DMS53 treated with DMSO at 0.1 percent for 48 hours (cell line): ENCODE measurements at regions not wholly inside any gene's neighbourhood (a gene's known extent, or its start where the extent isn't known, plus 50 kb on each side); places are given as distances from the start of the nearest gene placed in this dataset.

Experiments
- DNase-seq: peaks from one replicate; lab custom pipeline; 2025; ENCODE audit not compliant: unreplicated experiment; lab: John Stamatoyannopoulos, UW

DNA sequence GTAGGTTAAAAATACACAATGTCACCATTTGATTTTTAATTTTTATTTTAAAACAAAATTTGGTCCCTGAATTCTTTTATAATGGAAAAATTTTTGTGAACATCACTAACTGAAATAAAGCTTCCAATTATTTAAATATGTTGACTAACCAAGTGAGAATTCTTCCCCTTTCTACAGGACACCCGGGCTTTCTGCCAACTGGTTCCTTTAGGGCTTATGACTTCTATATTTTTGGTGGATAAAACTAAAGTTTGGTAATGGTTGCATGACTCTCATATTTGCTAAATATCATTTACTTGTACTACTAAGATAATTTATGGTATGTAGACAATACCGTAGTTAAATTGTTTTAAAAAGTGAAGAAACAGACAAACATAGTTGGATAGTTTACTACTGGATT, 291.0 kb upstream of the DOK6 start:
- DNase-seq = no peak

DNA sequence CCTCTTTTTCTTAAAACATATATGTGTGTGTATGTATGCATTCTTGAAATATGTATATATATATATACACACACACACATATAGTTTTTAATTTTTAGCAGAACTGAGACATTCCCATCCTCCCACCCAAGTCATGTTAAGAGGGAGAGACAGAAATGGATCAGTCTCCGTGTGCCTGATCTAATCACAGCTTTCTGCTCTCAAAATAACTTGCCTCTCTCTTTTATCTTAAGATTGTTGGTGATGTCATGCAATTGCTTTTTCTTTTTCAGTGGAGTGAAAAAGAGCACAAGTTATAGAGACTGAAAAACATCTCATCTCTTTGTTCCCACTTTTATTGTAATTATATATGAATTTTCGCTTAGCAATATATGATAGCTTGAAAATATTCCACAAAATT, 279.9 kb upstream of the DOK6 start:
- DNase-seq = no peak

DNA sequence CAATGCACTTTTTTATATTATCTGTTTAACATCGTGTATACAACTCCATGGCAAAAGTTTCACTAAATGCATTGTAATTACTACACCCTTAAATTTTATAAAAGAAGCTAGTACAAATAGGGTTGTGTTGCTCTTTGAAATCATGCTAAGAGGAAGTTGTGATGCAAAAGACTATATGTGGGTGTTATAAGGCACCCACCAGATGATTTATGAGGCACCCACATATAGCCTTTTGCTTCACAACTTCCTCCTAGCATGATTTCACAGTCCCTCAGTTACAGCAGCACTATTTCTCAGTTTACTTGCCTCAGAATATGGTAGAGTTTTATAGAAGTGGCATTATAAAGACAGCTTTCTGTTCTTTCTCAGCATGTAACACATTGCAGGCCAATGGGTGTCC, 277.3 kb upstream of the DOK6 start:
- no peak for DNase-seq

DNA sequence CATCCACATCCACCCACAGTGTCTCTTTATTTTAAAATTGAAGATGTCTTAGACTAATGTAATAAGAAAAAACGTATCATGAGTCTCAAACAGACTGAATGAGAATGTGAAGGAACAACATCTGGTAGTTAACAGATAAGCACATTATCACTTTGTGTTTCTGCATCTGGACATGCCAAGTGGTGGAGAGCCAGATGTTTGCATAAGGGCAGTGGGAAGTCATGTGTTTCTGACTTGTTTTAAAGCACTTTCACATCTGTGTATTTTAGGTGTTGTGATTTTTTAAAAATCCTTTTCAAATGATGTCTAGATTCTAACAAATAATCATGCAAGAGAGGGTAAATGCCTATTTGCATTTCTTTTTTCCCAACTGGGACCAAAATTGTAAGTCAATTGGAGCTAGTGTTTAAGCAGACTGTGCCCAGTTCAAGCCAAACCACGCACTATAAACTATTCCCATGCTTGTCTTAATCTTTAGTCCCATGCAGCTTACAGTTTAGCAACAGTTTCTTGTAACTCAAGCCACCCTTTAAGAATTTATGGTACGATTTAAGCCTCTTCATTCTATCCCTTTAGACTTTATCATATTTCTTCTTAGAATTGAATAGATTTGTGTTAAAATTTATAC, 272.7 kb upstream of the DOK6 start:
- DNase-seq = no peak

DNA sequence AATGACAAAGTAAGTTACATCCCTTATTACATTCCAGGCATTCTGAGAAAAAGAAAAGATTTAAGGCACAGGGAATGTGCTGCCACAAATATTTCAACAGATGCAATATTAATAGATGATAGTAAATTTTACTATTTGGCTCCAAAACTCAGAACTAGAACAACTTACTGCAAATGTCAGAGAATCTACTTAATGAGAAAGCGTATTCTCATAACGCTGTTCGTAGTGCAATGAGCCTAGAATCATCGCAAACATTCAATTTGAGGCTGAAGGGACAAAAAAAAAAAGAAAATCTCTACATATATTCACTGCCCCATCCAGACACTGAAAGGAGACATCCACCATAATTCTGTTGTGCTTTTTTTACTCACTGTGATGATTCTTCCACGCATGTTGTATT, 272.1 kb upstream of the DOK6 start:
- DNase-seq = no peak

DNA sequence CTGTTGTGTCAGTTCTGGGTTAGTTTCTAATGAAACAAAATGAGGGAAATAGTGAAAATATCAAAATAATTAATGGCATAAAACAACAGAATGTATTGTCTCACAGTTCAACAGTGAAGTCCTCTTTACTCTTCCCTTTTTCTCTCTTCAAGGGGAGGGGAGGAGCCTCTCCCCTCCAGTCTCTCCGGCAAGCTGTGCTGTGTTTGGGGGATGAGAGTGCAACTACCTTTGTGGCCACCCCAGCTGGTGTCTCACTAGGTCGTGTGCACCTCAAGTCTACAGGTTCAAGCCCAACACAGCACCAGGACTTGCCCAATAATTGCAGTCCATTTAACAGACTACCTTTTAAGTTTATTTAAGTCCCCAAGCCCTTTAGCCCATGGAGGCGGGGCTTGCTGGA, 271.7 kb upstream of the DOK6 start:
- DNase-seq = no peak

DNA sequence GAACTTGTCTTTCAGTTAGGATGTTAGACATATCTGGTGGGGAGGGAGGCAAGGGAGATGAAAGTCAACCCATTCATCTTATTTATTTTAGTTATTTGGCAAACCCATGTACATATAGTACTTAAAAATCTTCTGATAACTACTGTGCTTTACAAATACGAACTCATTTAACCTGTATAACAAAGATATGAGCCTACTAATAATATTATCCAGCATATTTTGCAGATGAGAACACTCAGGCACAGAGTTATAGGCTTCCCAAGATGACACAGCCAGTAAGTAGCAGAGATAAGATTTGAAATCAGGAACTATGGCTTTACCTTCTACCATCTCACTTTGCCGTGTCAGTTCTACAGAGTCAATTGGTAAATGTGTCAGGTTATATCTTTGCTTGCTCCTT, 262.6 kb upstream of the DOK6 start:
- no peak for DNase-seq

DNA sequence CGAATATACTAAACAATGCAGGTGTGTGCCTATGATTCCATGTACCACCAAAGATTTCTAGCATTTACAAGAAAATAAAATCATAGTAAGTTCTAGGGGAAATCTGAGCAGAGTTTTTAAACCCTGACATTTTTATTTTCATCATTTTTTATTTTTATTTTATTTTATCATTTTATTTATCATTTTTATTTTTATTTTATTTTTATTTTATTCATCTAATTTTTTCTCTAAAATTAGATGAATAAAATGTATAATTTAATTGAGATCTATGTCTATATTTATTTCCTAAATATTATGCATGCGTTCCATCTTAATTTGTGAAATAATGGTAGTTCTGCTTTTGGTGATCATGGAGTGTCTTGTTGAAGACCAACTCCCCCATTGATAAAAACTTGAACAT, 257.6 kb upstream of the DOK6 start:
- no peak for DNase-seq

DNA sequence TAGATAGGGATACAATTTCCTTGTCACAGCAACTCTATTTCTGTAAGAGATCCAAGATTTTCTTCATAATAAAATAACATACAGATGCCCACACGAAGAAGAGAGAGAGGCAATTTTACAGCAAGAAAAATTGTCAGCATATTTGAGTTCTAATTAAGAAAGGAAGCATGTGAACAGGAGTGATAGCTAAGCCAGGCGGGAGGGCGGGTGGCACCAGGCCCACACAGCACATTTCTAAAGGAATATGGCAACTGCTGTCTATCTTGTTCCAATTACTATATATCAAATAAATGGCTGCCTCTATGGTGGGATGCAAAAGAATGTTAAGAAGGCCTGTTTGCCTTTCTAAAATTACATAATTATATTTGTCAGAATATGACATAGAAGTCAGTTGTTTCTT, 248.3 kb upstream of the DOK6 start:
- no peak for DNase-seq

GRCh38 chr18:69157906-69158305, 242.8 kb upstream of the DOK6 start:
- DNase-seq = no peak

DNA sequence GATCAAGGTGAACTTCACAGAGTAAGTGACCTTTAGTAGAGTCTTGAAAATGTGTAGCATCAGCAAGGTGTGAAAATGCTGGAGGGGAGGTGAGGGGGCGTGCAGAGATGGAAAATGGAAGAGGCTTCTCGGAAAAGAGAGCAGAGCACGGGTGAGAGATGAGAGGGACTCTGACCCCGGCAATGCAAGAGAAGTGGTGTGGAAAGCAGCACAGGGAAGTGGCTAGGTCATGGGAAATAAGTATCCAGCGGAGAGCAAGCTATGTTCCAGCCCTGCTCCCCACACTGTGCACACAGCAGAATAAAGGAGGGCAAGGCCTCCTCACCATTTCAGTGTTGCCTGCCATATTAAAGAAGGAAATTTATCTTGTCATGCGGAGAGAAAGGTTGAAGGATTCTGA, 241.7 kb upstream of the DOK6 start:
- DNase-seq = no peak

DNA sequence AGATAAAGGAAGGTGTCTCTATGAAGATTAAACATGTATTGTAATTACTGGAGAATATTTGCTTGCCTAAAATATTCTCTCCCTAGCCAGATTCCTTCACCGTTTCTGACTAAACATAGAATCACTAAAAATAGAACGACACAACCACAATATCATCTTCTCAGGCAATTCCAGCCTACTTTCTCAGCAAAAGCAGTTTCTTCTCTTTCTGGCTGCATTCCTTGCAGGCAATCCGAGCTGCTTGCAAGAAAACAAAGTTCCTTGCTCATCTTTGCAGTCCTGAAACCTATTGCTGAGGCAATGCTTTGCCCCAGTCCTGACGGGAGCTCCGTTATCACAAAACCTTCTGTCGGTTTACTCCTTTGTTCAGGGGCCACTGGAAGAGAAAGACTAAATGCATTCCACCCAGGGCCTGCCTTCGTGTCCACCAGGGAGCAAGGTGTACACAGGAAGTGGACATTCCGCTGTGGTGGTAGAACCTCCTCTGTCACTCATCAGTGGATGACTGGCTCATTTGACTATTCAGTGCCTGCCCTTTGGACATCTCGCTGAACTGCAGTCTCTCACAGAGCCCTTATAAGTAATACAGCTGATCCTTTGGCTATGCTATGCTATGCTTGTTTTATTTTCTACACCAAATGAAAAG, 239.2 kb upstream of the DOK6 start:
- DNase-seq = no peak

DNA sequence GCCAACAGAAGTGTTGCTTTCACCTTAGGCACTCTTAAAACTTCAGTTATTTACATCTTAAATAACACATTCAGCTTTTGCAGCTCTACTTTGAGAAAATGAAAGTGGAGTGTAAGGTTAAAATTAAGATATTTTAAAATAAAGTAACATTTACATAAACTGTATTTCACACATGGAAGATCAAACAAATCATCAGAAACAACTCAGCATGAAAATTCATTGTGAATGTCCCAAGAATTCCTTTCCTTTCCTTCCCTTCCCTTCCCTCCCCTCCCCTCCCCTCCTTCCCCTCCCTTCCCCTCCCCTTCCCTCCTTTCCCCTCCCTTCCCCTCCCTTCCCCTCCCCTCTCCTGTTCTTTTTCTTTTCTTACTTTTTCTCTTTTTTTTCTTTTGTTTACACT, 238.0 kb upstream of the DOK6 start:
- no peak for DNase-seq

DNA sequence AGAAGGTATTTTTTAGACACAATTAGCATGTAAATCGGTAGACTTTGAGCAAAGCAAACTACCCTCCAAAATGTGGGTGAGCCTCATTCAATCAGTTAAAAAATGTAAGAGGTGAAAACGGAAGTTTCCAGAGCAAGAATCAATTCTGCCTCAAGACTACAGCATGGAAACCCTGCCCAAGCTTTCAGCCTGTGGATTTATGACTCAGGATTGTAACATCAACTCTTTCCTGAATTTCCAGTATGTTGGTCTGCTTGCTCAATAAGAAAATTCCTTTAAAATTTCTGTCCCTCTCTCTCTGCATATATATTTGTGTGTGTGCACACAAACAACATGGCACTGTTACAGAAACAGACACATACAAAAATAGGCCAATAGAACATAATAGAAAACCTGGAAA, 228.6 kb upstream of the DOK6 start:
- no peak for DNase-seq

GRCh38 chr18:69175681-69176080, 225.0 kb upstream of the DOK6 start:
- DNase-seq = no peak

DNA sequence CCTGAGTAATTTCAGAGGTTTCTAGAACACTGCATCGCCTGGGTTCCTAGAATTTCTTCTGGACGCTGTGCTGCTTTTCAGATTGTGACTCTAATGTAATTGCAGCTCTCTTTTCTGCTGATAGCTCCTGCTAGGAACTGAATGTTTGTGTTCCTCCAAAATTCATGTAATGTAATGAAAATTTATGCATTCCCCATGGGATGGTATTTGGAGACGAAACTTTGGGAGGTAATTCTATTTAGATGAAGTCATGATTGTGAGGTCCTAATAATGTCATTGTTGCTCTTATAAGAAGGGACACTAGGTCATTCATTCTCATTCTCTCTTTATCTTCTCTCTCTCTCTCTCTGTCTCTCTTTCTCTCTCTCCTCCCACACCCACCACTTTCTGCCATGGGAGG, 223.9 kb upstream of the DOK6 start:
- no peak for DNase-seq

DNA sequence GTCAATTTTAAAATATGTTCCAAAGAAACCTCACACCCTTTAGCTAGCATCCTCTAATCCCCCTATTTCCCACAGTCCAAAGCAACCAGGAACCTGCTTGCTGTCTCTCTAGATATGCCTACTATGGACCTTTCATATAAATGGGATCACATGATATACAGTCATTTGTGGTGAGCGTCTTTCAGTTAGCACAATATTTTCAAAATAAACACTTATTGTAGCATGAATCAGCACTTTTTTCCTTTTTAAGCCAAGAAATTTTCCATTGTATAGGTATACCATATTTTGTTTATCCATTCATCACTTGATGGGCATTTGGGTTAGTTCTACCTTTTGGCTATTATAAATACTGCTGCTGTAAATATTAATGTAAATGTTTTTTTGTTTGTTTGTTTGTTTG, 223.0 kb upstream of the DOK6 start:
- peak; percentile 8 for DNase-seq

DNA sequence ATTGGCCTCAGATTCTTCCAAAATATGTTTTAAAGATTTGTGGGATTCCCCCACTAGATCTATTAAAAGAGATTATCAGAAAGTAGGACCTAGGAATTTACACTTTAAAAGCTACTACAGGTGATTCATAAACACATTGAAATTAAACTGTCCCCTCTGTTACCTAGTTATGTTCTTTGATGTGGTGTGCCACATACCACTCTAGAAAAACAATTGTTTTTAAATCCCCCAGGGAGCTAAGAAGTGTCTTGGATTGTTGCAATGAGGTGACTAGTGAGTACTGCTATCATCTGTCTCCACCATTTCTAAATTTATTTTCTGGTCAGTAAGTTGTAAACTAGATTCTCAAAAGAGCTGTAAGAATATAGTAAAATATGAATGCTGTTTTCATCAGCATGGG, 214.5 kb upstream of the DOK6 start:
- DNase-seq = no peak

DNA sequence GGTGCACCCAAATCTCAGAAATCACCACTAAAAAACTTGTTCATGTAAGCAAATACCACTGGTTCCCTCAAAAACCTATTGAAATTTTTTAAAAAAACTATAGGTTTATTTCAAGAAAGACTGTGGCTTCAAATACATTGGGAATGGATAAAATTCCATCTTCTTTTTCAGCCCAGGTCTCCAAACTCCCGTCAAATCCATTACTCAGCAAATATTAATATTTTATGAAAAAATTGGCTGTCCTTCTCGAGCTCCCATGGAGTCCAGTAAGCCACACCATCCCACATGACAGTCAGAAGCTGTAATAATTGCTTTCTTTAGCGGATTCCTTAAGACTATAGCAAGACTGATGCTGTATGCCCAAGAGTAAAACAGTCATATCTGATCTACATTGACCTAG, 204.4 kb upstream of the DOK6 start:
- no peak for DNase-seq

- DNase-seq = no peak
Measured at GRCh38 chr18:69205925-69206324, 194.8 kb upstream of the DOK6 start.

DNA sequence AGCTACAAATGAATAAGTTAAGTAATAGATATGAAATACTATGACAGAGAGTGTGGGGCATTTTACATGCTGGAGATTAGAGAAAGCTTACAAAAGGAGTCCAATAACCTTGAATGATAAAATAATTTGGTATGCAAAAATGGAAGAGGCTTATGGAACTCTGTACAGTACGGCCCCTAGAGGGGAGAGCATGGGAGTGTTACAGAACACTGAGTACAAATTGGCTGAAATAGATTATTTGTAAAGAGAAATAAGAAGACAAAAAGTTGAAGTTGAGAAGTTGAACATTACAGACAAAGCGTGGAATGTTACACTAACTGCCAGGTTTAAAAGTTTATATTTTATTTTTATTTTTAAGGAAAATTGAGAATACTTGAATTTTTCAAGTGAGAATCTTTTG, 192.1 kb upstream of the DOK6 start:
- DNase-seq = no peak

- no peak for DNase-seq
Measured at GRCh38 chr18:69209761-69210160, 190.9 kb upstream of the DOK6 start.

DNA sequence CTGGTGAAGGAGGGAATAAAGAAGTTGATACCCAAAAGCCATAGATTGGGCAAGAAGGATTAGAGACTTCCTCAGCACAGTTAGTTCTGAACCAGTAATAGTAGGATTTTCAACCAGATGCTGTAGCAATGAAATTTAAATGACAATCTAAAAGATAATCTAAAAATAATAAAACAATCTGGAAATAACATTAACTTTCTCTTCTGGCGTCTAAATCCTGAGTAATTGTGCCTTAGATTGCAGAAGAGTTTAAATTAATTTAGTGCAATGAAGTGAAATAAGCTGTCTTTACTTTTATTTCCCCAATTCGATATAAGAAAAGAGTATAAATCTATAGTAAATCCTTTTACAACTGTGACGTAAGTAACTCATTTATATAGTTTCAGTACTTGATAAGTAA, 186.8 kb upstream of the DOK6 start:
- DNase-seq = no peak
